CD4-positive, alpha-beta T cell treated with Interleukin-21 for 1 hour (primary cell): ENCODE measurements at regions not wholly inside any gene's neighbourhood (a gene's known extent, or its start where the extent isn't known, plus 50 kb on each side); places are given as distances from the start of the nearest gene placed in this dataset.

Experiments used
- DNase-seq: peaks from one replicate; pipeline ENCODE4 v3.0.0-alpha.2; 2020

DNA sequence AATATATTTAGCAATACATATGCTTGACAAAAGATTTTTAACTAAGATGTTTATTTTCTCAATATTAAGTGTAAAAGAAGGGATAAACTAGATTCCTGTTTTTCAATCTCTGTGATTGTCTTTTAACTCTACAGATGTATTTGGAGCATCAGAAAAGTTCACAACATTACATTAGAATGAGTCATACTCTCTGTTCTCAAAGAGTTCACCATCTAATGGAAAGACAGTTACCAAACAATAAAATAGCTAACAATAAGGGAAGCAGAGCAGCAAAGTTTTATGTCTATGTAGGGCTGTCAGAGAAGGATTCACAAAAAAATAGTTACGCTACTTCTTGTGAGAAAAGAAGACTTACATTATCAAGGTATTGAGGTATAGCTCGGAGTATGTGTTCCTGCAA lies 109.2 kb upstream of the MAP2 start:
- DNase-seq = no peak

DNA sequence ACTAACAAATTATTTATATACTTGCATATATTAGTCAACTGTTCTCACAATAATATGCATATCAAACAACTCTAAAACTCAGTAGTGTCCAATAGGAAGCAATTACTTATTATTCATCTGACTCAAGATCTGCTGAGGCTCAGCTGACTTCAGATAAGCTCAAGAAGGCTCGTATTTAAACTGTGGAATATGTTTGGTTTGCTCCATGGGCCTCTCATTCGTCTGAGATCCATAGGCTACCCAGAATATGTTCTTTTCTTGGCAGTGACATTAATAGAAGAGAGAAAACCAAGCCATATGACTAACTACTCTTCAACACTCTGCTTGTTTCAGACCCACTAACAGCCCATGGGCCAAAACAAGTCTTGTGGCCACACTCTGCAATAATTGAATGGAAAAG lies 107.7 kb upstream of the MAP2 start:
- no peak for DNase-seq

DNA sequence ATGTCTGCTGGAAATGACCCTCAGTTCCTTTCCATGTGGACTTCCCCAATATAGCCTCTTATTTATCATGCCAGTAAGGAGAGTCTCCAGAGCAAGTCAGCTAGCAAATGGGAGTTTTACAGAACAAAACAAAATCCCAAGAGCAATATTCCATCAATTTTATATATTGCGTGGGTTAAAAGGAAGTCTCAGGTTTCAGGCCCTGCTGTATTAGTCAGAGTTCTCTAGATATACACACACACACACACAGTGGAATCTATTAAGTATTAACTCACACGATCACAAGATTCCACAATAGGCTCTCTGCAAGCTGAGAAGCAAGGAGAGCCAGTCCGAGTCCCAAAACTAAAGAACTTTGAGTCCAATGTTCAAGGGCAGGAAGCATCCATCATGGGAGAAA lies 102.8 kb upstream of the MAP2 start:
- DNase-seq = no peak

DNA sequence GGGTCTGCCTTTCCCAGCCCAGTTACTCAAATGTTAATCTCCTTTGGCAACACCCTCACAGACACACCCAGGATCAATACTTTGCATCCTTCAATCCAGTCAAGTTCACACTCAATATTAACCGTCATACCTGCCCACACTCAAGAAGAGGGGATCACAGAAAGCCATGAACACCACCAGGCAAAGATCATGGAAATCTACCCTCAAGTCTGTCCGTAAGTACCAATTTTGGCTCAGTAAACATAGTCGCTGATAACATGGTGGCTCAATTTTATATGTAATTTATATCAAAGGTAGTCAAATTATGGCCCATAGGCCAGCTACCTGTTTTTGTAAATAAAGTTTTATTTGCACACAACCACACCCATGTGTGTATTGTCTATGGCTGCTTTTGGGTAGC lies 102.3 kb upstream of the MAP2 start:
- no peak for DNase-seq

DNA sequence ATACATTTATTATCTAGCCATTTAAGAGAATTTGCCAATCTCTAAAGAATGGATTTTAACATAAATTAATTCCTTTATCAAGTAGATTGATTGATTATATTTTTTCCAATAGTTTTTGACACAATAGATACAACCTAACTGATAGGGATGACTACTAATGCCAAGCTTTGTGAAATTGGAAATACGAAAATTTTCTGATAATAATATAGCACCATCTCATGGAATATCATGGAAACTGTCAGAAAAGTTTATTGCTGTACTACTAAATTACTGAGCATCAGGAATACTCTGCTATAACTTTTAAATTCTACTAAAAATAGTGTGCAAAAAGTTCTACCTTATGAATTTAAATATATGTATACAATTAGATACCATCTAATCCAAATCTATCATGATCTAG lies 101.8 kb upstream of the MAP2 start:
- no peak for DNase-seq

DNA sequence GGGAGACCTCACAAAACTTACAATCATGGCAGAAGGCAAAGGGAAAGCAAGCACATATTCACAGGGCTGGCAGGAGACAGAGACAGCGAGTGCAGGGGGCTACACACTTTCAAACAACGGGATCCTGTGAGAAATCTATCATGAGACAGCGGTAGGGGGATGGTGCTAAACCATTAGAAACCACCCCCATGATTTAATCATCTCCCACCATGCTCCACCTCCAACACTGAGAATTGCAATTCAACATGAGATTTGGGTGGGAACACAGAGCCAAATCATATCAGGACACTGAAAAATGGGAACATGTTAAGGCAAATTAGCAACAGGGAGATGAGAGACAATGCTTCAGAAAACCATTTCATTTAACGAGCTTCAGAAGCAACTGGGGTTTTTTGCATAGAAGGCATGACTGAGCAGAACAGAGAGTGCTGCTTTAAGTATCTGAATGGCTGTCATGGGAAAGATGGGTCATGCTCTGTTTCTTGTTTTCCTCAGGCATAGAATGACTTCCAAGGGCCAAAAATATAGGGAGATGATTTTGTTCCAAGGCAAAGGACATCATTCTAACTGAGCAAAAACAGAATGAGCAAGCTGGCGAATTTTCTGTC lies 100.8 kb upstream of the MAP2 start:
- no peak for DNase-seq

DNA sequence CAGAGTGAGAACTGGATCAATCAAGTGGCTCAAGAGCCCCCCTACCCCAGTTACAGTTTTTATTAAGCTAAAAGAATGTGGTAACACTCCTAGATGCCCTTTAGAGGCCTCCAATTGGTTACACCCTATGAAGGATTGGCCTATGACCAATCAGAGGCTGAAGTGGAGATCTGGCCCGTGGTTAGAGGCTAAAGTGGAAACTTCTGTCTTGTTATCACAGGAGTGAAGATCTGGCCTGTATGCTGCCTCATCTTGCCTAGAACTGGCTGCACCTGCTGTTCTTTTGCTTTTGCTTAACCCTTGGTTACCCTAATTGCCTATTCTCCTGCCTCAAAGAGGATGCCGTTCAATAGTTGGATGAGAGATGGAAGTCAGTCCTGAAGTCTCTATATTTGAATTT lies 100.1 kb upstream of the MAP2 start:
- DNase-seq = no peak

DNA sequence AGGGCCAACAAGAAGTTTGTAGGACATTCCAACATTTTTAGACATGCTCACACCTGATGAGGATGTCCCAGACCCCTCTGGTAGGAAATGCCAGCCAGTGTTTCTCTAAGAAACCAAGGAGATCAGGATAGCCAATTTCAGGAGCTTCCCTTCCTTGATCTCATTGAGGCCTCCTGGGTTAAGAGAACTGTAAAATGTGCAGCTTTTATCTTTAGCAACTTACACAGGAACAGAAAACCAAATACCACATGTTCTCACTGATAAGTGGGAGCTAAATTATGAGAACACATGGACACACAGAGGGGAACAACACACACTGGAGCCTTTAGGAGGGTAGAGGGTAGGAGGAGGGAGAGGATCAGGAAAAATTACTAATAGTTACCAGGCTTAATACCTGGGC lies 99.6 kb upstream of the MAP2 start:
- DNase-seq = no peak

DNA sequence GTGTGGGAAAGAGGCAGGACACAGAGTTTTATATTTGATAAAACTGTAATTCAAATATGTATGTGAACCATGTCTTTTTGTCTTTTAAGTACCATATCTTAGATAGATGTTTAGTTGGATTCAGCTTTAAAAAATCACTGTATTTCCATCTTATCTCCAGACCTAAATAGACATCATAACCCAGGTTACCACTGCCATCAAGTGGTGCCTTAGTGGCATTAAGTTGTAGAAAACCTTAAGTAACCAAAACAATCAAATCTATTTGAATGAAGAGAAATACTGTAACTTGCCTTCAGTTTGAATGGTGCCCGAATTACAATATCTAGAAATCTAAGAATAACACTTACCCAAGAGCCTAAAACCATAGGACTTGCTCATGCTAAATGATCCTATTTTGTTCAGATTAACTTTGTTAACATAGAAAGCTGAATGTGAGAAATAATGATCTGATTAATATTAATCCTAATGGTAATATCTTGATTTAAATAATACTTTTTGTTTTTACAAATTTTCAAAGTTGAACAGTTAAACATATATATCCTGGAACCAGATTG lies 92.5 kb upstream of the MAP2 start:
- DNase-seq = no peak

DNA sequence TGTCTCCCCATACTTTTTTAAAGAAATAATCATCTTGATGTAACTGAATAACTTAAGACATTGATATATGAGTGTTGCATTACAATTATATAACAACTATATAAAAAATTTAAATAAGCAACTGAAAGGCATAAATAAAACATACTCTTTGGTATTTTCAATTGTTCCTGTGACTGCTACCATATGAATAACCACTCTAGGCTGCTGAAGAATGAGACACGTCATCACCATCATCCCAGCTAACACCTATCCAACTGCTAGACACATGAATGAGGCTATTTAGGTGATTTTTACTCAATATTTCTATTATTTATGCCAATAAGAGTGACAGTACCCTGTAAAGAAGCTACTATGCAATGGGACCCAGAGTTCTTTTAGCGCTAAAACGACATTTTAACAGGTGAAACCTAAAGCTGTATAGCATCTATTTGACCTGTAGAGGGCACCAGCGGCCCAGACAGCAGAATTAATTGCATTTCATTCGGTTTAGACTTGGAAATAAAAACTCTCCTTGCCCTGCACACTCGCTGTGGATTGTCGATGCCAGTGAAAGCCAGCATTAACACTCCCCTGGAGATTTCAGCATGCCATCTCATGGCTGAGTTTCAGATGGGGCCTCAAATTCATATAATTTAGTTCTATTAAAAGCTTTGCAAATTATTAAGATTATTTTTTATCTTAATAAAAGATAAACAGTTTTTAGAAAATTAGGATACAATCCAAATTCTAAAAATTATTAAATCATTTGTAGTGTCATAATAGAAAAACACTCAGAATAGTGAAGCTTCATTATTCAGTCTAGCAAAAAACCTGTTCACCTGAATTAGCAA lies 89.4 kb upstream of the MAP2 start:
- peak; percentile 13 for DNase-seq

DNA sequence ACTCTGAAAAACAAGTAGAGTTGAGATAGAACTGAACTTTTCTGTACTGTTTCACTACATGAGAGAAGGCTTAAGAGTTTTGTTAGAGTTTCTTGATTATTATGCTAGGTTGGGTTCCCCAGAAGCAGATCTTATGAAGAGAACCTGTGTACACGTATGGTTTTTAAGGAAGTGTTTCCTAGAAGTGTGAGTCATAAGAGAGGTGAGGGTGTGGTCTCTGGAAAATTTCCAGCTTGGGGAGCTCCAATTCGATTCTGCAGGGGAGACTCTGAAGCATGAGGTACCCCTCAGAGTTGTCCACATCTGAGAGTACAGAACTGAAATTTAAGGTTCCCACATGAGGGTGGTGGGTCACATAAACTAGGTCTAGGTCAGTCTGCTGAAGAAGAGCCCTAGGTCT lies 83.3 kb upstream of the MAP2 start:
- no peak for DNase-seq

DNA sequence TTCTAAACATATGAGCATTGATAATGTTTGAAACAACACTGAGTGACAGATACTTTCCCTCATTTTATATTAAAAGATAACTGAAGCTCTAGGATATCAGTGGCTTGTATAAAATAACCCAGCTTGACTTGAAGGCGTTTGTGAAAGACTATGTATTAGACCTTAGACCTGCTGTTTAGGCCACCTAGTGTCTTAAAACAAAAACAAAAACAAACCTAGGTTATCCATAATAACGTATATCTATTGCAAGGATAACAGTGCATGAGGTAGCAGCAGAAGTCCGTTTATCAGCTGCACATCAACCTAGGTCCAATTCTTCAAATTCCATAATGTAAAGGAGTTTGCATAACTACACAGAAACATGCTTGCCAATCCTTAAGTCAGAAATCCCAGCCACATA lies 79.5 kb upstream of the MAP2 start:
- no peak for DNase-seq

DNA sequence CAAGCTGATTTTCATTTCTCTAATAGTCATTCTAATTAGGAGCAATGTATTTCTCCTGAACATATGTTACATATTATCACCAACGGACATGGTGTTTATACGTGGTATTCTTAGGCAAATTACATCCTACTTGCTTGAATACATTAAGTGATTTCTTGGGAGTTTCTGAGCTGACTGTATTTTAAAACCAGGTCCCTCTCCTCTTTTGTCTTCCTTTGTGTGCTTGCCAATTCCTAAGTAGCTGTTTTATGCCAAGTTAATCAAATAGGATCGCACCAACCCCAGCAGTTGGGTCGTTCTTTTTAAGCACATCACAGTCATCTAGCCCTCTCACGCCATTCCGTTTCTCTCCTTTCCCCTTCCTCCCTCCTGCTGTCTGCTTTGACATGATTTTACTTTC lies 75.4 kb upstream of the MAP2 start:
- DNase-seq = no peak

DNA sequence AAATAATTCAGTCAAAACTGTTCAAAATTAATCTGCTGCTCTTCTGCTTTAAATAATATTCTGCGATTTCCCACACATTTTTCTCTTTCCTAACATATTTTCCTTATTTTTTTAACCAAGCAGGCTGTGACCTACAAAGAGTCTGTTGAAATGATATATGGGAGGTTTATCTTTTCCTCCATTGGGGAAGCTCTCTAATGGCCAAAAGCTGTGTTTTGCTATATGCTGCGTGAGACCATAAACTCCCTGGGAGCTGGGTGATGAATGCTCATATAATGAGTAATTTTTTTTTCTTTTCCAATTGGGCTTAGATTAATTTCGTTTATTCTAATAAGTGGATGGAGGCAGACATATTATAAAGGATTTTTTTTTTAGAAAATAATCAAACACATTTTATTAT lies 72.2 kb upstream of the MAP2 start:
- no peak for DNase-seq

DNA sequence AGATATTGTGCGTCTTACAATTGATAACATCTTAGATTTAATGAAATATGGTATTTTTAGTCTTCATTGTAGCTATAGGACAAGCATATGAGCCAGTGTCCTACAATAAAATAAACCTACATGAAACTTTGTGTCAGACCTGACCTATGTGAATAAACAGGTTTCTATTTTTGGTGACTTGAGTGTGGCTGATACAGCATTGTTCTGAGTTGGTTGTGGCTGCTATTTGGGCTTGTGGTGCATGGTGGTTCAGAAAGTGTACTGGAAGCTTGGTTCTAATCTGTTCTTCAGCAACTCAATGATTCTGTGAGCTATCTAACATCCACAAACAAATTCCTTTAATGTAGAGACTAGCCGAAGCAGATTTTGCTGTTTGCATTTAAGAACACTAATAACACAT lies 64.9 kb upstream of the MAP2 start:
- DNase-seq = no peak

DNA sequence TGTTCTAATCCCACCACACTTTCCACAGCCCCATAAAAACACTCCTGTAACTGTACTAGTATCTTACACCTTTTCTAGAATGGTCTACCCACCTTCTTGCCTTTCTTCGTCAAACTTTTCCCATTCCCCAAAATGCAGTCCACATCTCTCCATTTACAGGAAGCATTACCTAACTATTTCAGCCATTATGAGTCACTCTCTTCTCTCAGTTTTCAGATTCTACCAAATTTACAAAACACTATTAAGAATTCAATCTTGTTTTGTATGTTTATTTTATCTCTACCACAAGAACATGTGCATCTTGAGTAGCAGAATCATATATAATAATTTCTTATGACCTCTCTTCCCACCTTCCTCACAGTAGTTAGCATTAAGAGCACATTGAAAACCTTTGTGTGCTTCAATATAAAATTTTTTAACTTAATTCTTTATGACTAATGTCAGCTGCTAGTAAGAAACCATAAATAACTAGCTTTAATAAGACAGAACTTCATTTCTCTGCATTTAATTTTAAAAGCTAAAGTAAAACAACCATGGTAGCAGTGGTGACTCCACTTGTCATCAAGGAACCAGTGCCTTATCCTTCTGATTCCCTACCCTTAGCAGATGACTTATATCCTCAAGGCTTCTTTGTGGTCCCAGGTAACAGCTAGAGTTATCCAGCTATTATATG lies 56.6 kb upstream of the MAP2 start:
- no peak for DNase-seq

DNA sequence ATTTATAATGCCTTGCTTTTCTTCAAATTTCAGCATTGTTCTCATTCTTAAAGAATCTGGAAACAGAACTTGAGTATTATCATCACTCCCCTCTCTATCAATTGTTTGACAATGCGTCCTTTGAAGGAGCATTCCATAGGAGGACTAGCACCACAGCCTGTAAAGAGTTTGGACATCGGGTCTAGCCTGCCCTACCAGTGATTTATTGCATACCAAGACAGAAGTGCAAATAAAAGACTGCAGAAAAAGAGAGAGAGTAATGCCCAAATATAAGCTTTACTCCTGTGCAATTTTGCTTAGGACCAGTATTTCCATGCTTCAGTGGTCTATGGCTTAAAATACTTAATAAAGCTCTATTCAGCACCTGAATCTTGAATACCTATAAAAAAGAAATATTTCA lies 55.4 kb upstream of the MAP2 start:
- no peak for DNase-seq

DNA sequence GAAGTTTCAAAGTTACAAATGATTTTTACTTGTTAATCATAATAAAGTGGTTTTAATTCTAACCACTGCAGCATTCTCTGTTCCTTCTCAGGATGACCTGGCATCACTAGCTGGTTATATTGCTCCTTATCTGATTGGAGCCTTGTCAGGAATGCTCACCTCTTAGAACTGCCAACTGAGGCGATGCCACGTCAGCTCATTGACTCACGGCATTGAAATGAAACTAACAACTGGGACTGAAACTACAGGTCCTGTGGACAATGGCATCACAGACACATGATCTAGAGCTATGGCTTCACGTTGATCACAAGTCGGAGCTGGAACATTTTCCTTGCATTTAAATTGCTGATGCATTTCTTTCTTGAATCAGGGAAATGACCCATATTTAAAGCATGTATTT lies 54.9 kb upstream of the MAP2 start:
- no peak for DNase-seq

DNA sequence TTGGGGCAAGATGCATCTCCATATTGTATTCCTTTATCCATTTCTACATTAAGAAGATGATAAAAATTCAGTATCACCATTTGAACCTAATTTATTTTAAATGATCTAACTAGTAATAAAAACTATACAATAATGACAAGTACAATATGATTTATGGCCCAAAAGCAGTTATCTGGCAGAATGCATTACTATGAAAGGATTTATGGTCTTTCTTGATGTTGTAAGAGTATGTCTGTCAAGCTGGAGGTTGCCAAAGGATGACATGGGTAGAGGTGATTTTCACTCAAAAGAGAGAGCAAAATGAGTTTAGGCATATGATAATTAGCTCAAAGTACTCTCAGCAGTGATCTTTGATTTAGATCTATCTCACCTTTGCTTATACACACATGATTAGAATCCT lies 54.2 kb upstream of the MAP2 start:
- DNase-seq = no peak

DNA sequence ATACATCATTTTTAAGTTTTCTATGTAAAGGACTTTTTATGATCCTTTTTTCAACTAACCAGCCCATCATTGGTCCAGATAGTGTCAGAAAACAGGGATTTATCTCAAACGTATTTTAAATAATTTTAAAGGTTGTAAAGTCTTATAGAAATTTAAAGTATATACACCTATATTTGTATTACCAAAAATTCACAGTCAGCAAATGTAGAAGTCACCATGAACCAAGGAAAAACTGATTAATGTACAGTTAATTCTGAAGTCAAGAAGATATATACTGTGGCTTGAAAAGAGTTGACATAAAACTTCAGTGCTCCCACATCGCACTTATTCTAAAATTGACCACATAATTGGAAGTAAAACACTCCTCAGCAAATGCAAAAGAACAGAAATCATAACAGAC lies 52.4 kb upstream of the MAP2 start:
- no peak for DNase-seq
